ENCODE measurements at regions not wholly inside any gene's neighbourhood (a gene's known extent, or its start where the extent isn't known, plus 50 kb on each side); places are given as distances from the start of the nearest gene placed in this dataset.
"Not testable (repeated sequence)": the region's sequence is repeated elsewhere in the genome, so short reads cannot be mapped to it uniquely, and the experiment has no call there.

DNA sequence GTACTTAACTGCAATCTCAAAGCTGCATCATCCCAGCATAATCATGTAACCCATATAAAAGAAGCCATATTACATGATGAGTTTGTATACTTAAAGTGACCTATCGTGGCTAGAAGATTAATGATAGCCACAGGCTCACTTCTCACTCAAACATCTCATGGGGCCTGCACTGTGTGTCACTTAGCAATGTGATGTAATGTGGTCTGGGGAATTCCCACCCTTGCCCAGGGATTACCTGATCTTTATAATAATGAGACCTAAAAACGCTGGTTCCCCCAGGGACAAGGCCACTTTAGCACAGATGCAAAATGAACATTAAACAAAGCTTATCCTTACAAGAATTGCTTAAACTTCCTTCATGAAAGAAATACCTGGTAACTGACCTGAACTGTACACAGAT is 427.1 kb upstream of the CNTNAP5 start:
- peaks cover 4% of the 10 kb centered on the region for H3K4me1 Mint-ChIP-seq (ENCODE audit: low read depth, unreplicated experiment)
- DNase-seq, result peak; percentile 19
- no peak overlapping the region for H3K4me3 Mint-ChIP-seq (ENCODE audit: unreplicated experiment)
- TF ChIP-seq, protein P1, sequence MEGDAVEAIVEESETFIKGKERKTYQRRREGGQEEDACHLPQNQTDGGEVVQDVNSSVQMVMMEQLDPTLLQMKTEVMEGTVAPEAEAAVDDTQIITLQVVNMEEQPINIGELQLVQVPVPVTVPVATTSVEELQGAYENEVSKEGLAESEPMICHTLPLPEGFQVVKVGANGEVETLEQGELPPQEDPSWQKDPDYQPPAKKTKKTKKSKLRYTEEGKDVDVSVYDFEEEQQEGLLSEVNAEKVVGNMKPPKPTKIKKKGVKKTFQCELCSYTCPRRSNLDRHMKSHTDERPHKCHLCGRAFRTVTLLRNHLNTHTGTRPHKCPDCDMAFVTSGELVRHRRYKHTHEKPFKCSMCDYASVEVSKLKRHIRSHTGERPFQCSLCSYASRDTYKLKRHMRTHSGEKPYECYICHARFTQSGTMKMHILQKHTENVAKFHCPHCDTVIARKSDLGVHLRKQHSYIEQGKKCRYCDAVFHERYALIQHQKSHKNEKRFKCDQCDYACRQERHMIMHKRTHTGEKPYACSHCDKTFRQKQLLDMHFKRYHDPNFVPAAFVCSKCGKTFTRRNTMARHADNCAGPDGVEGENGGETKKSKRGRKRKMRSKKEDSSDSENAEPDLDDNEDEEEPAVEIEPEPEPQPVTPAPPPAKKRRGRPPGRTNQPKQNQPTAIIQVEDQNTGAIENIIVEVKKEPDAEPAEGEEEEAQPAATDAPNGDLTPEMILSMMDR (IDR thresholded peaks at IDR 0.05; ENCODE audit: partially characterized antibody, unreplicated experiment), result no peak
- H3K36me3 Mint-ChIP-seq (ENCODE audit: unreplicated experiment), result no peaks in the 10 kb centered on the region
- peaks cover 3% of the 10 kb centered on the region for H3K27me3 Mint-ChIP-seq (ENCODE audit: unreplicated experiment)
- peaks cover 8% of the 10 kb centered on the region for H3K9me3 Mint-ChIP-seq (ENCODE audit: unreplicated experiment)
- H3K27ac Mint-ChIP-seq (ENCODE audit: unreplicated experiment), result peak overlapping the region; percentile 82

DNA sequence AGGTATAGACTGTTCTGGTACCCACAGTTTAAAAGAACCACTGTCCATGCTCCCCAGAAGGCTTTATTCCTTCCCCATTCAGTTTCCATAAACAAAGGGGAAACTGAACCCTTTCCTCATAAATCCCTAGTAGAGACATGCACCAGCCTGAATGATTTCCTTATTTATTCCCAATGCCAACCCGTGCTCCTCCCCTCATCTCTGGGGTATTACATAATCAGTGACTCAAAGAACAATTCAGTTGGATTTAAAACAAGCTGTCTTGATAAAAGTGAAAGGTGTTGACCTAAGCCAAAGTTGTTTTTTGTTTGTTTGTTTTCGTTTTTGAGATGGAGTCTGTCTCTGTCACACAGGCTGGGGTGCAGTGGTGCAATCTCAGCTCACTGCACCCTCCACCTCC is 418.5 kb upstream of the CNTNAP5 start:
- no peaks in the 10 kb centered on the region for H3K4me1 Mint-ChIP-seq (ENCODE audit: low read depth, unreplicated experiment)
- H3K27me3 Mint-ChIP-seq (ENCODE audit: unreplicated experiment), result no peaks in the 10 kb centered on the region
- DNase-seq, result no peak
- H3K4me3 Mint-ChIP-seq (ENCODE audit: unreplicated experiment), result no peak overlapping the region
- TF ChIP-seq, protein P1 (IDR thresholded peaks at IDR 0.05; ENCODE audit: partially characterized antibody, unreplicated experiment), result no peak
- no peak overlapping the region for H3K27ac Mint-ChIP-seq (ENCODE audit: unreplicated experiment)
- no peaks in the 10 kb centered on the region for H3K36me3 Mint-ChIP-seq (ENCODE audit: unreplicated experiment)
- no peaks in the 10 kb centered on the region for H3K9me3 Mint-ChIP-seq (ENCODE audit: unreplicated experiment)

DNA sequence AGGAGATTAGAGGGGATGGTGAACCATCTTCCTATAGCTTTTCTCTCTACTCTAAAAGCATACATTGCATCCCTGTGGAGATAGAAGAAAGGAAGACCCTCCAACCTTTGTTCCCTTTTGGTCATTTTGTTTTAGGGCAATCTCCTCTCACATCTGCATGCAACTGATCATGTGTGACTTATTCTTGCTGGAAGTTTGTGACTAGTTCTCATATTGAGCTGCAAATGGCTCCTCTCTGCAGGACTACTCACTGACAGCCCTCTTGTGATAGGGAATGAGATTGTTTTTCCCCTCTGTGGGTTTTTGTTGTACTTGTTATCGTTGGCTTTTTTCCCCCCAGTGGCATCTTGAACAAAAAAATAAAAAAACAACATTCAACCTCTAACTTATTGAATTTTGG is 416.0 kb upstream of the CNTNAP5 start:
- H3K4me3 Mint-ChIP-seq (ENCODE audit: unreplicated experiment), result no peak overlapping the region

DNA sequence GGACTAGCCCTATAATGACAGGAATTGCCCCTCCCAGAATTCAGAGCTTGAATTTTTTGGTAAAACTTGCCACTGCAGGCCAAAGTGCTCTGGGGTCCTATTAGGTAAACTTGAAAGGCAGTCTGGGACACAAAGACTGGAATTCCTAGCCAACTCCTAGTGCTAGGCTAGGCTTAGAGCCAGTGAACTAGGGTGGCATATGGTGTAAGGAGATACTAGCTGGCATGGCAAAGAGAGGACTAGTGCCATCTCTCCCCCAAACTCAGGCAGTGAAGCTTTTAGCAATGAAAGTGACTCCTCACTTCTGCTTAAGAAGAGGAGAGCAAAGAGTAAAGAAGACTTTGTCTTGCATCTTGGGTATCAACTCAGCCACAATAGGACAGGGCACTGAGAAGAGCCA is 410.5 kb upstream of the CNTNAP5 start:
- H3K36me3 Mint-ChIP-seq (ENCODE audit: unreplicated experiment), result no peaks in the 10 kb centered on the region
- H3K4me1 Mint-ChIP-seq (ENCODE audit: low read depth, unreplicated experiment), result no peaks in the 10 kb centered on the region
- H3K4me3 Mint-ChIP-seq (ENCODE audit: unreplicated experiment), result no peak overlapping the region
- DNase-seq, result no peak
- no peaks in the 10 kb centered on the region for H3K27me3 Mint-ChIP-seq (ENCODE audit: unreplicated experiment)
- H3K9me3 Mint-ChIP-seq (ENCODE audit: unreplicated experiment), result no peaks in the 10 kb centered on the region
- TF ChIP-seq, protein P1 (IDR thresholded peaks at IDR 0.05; ENCODE audit: partially characterized antibody, unreplicated experiment), result no peak
- no peak overlapping the region for H3K27ac Mint-ChIP-seq (ENCODE audit: unreplicated experiment)

More for the DNA sequence above, 416.0 kb upstream of the CNTNAP5 start:
- no peaks in the 10 kb centered on the region for H3K27me3 Mint-ChIP-seq (ENCODE audit: unreplicated experiment)
- no peak overlapping the region for H3K27ac Mint-ChIP-seq (ENCODE audit: unreplicated experiment)
- DNase-seq, result no peak
- TF ChIP-seq, protein P1 (IDR thresholded peaks at IDR 0.05; ENCODE audit: partially characterized antibody, unreplicated experiment), result no peak
- no peaks in the 10 kb centered on the region for H3K9me3 Mint-ChIP-seq (ENCODE audit: unreplicated experiment)
- no peaks in the 10 kb centered on the region for H3K4me1 Mint-ChIP-seq (ENCODE audit: low read depth, unreplicated experiment)
- H3K36me3 Mint-ChIP-seq (ENCODE audit: unreplicated experiment), result no peaks in the 10 kb centered on the region

DNA sequence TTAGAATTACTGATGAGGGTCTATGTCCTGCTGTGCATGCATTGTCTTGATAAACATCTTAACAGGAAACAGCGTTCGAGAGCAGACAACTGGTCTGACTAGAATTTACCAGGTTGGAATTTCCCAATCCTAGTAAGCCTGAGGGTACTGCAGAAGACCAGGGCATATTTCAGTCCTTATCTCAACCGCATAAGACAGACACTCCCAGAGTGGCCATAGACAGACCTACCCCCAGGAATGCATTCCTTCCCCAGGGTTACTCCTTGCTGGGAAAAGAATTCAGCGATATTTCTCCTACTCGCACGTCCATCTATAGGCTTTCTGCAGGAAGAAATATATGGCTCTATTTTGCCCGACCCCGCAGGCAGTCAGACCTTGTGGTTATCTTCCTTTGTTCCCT is 406.4 kb upstream of the CNTNAP5 start:
- H3K27me3 Mint-ChIP-seq (ENCODE audit: unreplicated experiment); H3K9me3 Mint-ChIP-seq (ENCODE audit: unreplicated experiment); H3K27ac Mint-ChIP-seq (ENCODE audit: unreplicated experiment); H3K4me1 Mint-ChIP-seq (ENCODE audit: low read depth, unreplicated experiment); H3K36me3 Mint-ChIP-seq (ENCODE audit: unreplicated experiment); H3K4me3 Mint-ChIP-seq (ENCODE audit: unreplicated experiment); DNase-seq: not testable (repeated sequence)

DNA sequence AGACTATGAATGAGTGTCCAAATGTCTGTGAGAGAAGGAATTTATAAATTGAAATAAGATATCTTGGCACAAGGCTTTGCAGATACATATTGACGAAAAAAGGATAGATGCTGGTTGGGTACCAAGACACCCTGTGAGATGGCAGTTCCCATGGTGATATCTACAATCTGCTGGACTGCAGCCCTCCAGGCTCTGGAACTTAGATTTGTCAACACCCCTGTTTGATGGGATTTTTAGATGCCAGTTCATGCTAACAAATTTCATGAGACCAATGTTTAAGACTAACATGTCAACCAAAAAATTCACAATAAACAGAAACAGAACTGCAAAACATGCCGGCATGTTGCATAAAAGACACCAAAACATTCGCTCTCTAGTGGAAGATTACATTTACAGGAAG is 400.3 kb upstream of the CNTNAP5 start:
- no peak for DNase-seq

More for the DNA sequence above, 400.3 kb upstream of the CNTNAP5 start:
- no peaks in the 10 kb centered on the region for H3K4me1 Mint-ChIP-seq (ENCODE audit: low read depth, unreplicated experiment)
- no peaks in the 10 kb centered on the region for H3K27me3 Mint-ChIP-seq (ENCODE audit: unreplicated experiment)
- H3K36me3 Mint-ChIP-seq (ENCODE audit: unreplicated experiment), result no peaks in the 10 kb centered on the region
- TF ChIP-seq, protein P1 (IDR thresholded peaks at IDR 0.05; ENCODE audit: partially characterized antibody, unreplicated experiment), result no peak
- no peak overlapping the region for H3K27ac Mint-ChIP-seq (ENCODE audit: unreplicated experiment)
- H3K4me3 Mint-ChIP-seq (ENCODE audit: unreplicated experiment), result no peak overlapping the region
- H3K9me3 Mint-ChIP-seq (ENCODE audit: unreplicated experiment), result no peaks in the 10 kb centered on the region
